IPS-15b (cell line): ENCODE measurements at regions not wholly inside any gene's neighbourhood (a gene's known extent, or its start where the extent isn't known, plus 50 kb on each side); places are given as distances from the start of the nearest gene placed in this dataset.
"Not testable (repeated sequence)": the region's sequence is repeated elsewhere in the genome, so short reads cannot be mapped to it uniquely, and the experiment has no call there.

Experiments
- H3K27me3 ChIP-seq: one replicate; pipeline ENCODE4 v1.6.1; 2013; ENCODE audit warnings: low read length; ENCODE audit not compliant: control insufficient read depth, insufficient read depth
- H3K36me3 ChIP-seq: one replicate; pipeline ENCODE4 v1.6.1; 2013; ENCODE audit warnings: low read length; ENCODE audit not compliant: control insufficient read depth, insufficient read depth
- H3K4me1 ChIP-seq: one replicate; pipeline ENCODE4 v1.6.1; 2013; ENCODE audit warnings: mild to moderate bottlenecking, low read length; ENCODE audit not compliant: control insufficient read depth, insufficient read depth
- H3K4me3 ChIP-seq: one replicate; pipeline ENCODE4 v1.5.1; 2013; ENCODE audit warnings: low read depth, low read length
- H3K9ac ChIP-seq: one replicate; pipeline ENCODE4 v1.6.1; 2013; ENCODE audit warnings: low read depth, mild to moderate bottlenecking, low read length
- H3K9me3 ChIP-seq: one replicate; pipeline ENCODE4 v1.6.1; 2013; ENCODE audit warnings: mild to moderate bottlenecking, low read length; ENCODE audit not compliant: control insufficient read depth, insufficient read depth

DNA sequence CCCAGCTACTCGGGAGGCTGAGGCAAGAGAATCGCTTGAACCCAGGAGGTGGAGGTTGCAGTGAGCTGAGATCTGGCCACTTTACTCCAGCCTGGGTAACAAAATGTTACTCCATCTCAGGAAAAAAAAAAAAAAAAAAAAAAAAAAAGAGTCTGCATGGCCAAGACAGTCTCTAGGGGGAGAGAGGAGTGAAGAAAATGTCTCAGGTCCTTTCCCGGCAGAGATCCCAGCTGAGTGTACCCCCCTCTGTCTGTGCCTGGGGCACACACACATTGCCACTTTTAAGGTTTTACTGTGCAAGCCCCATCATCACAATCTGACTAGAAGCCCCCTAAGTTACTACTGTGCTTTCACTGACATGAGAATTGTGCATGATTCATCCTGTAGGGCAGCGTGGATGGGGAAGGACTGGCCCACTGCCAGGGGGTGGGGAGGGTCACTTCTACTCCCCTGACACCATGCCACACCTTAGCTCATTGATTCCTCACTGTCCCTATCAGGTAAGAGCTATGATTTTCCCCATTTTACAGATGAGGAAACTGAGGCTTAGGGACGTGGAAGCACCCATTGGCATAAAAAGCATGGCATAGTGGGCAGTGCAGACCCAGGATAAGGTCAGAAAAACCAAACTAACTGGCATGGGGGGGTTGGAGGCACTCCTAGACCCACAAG lies 102.3 kb upstream of the LARP1 start:
- H3K9ac ChIP-seq, result no peak overlapping the region
- H3K9me3 ChIP-seq, result no peaks in the 10 kb centered on the region
- H3K4me3 ChIP-seq, result no peak overlapping the region
- peaks cover 2% of the 10 kb centered on the region for H3K27me3 ChIP-seq
- H3K4me1 ChIP-seq, result no peaks in the 10 kb centered on the region
- no peaks in the 10 kb centered on the region for H3K36me3 ChIP-seq

DNA sequence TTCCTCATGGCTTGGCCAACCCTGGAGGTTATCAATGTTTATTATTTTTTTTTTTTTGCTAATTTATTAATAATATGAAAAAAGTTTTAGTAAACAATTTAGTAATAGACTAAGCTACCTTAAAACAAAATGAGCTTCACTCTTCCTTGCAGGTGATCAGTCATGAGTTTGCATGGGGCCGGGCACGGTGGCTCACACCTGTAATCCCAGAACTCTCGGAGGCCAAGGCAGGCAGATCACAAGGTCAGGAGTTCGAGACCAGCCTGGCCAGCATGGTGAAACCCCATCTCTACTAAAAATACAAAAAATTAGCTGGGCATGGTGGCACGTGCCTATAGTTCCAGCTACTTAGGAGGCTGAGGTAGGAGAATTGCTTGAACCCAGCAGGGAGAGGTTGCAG lies 103.4 kb upstream of the LARP1 start:
- not testable (repeated sequence) for H3K9me3 ChIP-seq, H3K9ac ChIP-seq, H3K4me3 ChIP-seq, H3K36me3 ChIP-seq, H3K4me1 ChIP-seq
- peaks cover 13% of the 10 kb centered on the region for H3K27me3 ChIP-seq

DNA sequence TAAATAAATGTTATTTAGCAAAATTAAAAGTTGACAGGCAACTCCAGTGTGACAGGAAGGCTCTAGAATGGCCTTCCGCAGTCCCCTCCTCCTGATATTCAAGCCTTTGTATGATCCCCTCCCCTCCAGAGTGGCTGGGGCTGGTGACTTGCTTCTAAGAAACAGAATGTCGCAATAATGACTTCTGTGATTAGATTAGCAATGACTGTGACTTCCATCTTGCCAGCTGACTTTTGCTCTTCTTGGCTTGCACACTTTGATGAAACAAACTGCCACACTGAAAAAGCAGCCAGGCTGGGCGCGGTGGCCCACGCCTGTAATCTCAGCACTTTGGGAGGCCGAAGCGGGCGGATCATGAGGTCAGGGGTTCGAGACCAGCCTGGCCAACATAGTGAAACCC lies 106.5 kb upstream of the LARP1 start:
- H3K27me3 ChIP-seq, result peaks cover 18% of the 10 kb centered on the region
- H3K36me3 ChIP-seq, result no peaks in the 10 kb centered on the region
- H3K9me3 ChIP-seq, result no peaks in the 10 kb centered on the region
- H3K9ac ChIP-seq, result no peak overlapping the region
- H3K4me1 ChIP-seq, result no peaks in the 10 kb centered on the region
- H3K4me3 ChIP-seq, result no peak overlapping the region

DNA sequence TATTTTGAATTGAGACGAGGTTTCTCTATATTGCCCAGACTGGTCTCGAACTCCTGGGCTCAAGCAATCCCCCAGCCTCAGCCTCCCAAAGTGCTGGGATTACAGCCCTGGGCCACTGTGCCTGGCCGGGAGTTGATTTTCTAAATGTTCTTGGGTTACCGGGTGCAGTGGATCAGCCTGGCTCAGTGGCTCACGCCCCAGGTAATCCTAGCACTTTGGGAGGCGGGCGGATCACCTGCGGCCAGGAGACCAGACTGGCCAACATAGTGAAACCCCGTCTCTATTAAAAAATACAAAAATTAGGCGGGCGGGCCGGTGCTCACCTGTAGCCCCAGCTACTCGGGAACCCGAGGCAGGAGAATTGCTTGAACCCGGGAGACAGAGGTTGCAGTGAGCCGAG lies 106.9 kb upstream of the LARP1 start:
- Histone ChIP-seq H3K27me3 (peaks cover 18% of the 10 kb centered on the region), H3K4me3 (no peak overlapping the region), H3K4me1 (no peaks in the 10 kb centered on the region), H3K9me3 (no peaks in the 10 kb centered on the region), H3K9ac (no peak overlapping the region), H3K36me3 (no peaks in the 10 kb centered on the region)

DNA sequence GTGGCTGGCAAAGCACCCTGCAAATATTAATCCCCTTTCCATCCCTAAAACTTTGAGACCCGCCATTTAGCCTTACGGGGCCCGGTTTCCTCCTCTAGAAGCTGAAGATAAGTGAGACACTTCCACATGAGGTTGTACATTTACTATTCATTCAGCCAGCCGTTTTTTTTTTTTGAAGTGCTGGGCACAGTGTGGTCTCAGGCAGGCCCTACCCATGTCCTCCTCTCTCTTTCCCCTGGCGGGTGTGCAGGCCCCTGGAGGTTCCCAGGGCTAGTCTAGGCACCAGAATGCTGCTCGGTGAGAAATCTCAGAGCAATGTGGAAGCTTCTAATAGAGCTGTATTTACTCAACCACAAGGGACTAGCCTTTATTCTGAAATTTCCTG lies 107.4 kb upstream of the LARP1 start:
- Histone ChIP-seq H3K27me3 (peaks cover 18% of the 10 kb centered on the region), H3K4me3 (peak overlapping the region; percentile 48), H3K9me3 (no peaks in the 10 kb centered on the region), H3K4me1 (no peaks in the 10 kb centered on the region), H3K9ac (no peak overlapping the region), H3K36me3 (no peaks in the 10 kb centered on the region)

DNA sequence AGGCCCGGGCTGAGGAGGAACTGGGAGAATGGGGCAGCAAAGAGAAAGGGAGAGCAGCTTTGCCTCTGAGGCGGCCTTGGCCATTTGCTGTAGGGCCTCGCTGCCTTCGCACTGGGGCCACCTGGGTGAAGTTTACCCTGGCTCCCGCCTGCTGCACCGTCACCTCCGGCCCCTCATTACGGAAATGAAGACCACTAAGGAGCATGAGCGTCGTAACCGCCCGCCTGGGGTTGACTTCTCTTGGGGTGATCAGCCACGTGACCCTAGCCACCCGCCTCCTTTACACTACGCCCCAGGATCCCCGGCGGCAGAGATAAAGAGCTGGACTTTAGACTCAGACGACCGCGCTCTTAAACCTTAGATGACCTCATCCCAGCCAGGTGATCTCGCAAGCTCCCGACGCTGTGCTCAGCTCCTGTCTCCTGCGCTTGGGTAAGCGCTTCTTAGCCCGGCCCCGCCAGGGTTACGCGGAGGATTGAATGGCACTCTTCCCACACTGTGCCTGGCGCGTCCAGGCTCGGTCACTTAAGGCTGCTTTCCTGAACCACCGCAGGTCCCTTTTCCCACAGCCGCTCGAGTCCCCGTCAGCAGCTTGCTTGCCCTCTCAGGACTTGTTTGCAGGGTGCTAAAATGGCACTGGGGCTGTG lies 107.9 kb upstream of the LARP1 start:
- Histone ChIP-seq H3K9ac (peak overlapping the region; percentile 12), H3K4me3 (peak overlapping the region; percentile 48), H3K27me3 (peaks cover 18% of the 10 kb centered on the region), H3K36me3 (no peaks in the 10 kb centered on the region), H3K4me1 (no peaks in the 10 kb centered on the region), H3K9me3 (no peaks in the 10 kb centered on the region)

DNA sequence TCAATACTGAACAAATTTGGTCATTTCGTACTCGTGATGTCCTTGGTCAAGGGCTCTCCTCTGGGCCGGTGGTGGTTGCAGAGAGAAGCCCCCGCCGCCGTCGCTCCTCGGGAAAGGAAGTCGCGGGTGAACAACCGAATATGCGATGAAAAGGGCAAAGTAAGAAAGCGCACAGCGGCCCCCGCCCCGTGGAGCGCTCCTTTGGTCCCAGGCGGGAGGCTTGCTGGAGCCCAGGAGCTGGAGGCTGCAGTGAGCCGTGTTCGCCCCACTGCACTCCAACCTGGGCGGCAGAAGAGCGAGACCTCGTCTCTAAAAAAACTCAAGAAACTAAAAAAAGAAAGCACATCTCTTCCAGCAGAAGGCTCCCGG lies 108.4 kb upstream of the LARP1 start:
- peak overlapping the region; percentile 48 for H3K4me3 ChIP-seq
- no peaks in the 10 kb centered on the region for H3K4me1 ChIP-seq
- no peaks in the 10 kb centered on the region for H3K9me3 ChIP-seq
- H3K9ac ChIP-seq, result no peak overlapping the region
- H3K27me3 ChIP-seq, result peaks cover 18% of the 10 kb centered on the region
- no peaks in the 10 kb centered on the region for H3K36me3 ChIP-seq

DNA sequence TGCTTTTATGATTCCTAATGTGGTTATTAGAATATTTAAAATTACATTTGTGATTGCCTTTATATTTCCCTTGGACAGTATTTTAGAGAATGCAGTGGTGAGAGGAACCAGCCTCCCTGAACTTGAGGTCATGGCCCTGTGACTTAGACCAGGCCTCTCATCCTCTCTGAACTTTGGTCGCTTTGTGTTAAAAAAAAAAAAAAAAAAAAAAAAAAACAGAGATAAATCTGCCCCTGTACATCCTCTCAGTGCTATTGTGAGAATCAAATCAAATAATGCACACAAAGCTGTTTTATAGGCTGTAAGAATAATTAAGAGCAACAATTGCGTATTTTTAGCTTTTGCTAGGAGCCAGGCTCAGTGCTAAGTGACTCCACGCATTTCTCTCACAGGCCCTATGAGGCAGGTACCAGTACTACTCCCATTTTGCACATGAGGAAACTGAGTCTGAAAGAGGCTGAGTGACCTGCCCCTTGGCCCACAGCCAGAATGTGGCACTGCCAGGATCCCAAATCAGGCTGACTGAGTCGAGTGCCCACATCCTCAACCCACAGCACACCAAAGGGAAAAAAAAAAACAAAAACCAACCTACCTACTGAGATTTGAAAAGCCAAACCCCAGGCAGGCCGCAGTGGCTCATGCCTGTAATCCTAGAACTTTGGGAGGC lies 110.3 kb upstream of the LARP1 start:
- no peaks in the 10 kb centered on the region for H3K9me3 ChIP-seq
- H3K36me3 ChIP-seq, result no peaks in the 10 kb centered on the region
- peaks cover 18% of the 10 kb centered on the region for H3K27me3 ChIP-seq
- no peak overlapping the region for H3K9ac ChIP-seq
- no peak overlapping the region for H3K4me3 ChIP-seq
- H3K4me1 ChIP-seq, result no peaks in the 10 kb centered on the region

DNA sequence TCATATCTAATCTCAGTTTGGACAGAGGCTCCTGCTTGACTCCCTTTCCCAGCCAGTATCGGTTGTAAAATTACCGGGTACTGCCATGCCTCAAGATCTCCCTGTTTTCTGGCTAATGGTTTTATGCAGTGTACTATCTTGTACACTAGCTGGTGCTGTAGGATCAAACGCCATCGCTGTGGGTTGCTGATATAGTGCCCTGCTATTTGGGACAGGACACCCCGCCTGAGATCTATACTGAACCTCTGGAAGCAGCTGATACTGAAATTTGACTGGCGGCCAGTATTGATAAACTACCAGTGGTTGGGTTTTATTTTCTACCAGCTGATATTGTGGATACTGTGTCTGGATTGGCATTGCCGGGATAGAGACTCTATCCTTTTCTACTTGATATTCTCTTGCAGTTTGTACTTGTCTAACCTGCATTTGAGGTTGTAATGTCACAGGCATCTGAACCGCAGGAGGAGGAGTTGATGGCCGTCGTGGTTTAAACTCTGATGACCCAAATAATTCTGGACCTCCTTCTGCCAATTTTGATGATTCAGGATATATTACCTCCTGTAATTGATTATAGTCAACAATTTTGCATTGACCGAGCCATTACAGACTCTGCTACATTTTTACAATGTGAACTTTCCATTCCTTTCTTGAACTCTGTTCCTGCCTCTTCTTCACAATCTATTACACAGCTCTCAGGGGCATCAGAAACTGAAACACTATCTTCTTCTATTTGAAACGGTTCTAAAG lies 112.5 kb upstream of the LARP1 start:
- Histone ChIP-seq H3K4me1 (no peaks in the 10 kb centered on the region), H3K9ac (no peak overlapping the region), H3K9me3 (no peaks in the 10 kb centered on the region), H3K36me3 (no peaks in the 10 kb centered on the region), H3K27me3 (peaks cover 14% of the 10 kb centered on the region), H3K4me3 (no peak overlapping the region)

DNA sequence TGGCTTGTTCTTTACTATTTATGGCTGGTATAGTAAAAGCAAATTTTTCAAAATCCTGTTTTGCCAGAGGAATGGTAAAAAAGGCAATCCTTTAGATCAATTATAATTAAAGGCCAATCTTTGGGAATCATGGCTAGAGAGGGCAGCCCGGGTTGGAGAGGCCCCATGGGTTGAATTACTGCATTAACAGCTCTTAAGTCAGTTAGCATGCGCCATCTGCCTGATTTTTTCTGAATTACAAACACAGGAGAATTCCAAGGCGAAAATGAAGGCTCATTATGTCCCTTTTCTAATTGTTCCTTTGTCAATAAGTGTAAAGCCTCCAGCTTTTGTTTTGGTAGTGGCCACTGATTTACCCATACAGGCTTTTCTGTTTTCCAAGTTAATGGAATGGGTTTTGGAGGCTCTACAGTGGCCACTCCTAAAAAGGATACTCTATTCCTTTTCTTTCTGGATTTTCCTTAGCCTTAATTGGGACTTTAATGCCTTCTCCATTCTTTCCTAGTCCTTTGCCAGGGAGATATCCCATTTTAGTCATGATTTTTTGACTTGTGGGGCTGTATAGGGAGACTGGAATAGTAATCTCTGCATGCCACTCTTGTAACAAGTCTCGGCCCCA lies 114.9 kb upstream of the LARP1 start:
- not testable (repeated sequence) for H3K27me3 ChIP-seq, H3K4me3 ChIP-seq, H3K4me1 ChIP-seq, H3K36me3 ChIP-seq, H3K9me3 ChIP-seq, H3K9ac ChIP-seq

DNA sequence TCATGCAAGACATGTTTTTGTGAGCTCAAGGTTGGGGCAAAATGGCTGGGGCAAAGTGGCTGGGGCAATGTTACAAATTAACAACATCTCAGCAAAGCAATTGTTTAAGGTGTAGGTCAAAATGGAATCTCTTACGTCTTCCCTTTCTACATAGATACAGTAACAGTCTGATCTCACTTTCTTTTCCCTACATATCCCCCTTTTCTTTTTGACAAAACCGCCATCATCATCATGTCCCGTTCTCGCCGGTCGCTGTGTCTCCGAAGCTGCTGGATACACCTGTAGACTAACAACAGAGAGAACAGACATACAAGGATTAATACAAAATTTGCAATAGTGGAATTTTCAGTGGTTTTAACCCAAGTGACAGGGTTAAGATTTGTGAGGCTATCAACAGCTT lies 118.4 kb upstream of the LARP1 start:
- not testable (repeated sequence) for H3K36me3 ChIP-seq, H3K9me3 ChIP-seq, H3K27me3 ChIP-seq, H3K4me1 ChIP-seq, H3K9ac ChIP-seq, H3K4me3 ChIP-seq
